H1 (cell line): ENCODE measurements at regions not wholly inside any gene's neighbourhood (a gene's known extent, or its start where the extent isn't known, plus 50 kb on each side); places are given as distances from the start of the nearest gene placed in this dataset.

Experiments
- NRF1 ChIP-seq: IDR thresholded peaks from 2 replicates; pipeline ENCODE4 v1.6.1; 2011; ENCODE audit warnings: mild to moderate bottlenecking, low read depth, low read length, improper control_type of control experiment
- RFX5 ChIP-seq: IDR thresholded peaks from 2 replicates; pipeline ENCODE4 v1.6.1; 2011; ENCODE audit warnings: low read depth, low read length, improper control_type of control experiment, borderline replicate concordance
- TCF12 ChIP-seq: IDR thresholded peaks from 2 replicates; pipeline ENCODE4 v1.6.1; 2011; ENCODE audit warnings: low read depth, mild to moderate bottlenecking, low read length
- TF ChIP-seq, protein P1 (sequence below): fragments of 300-600 bp; sonication (generic); IDR thresholded peaks from 2 replicates; pipeline ENCODE4 v1.7.1; 2012; ENCODE audit warnings: low read length, moderate library complexity, mild to moderate bottlenecking, inconsistent platforms; ENCODE audit not compliant: insufficient replicate concordance

DNA sequence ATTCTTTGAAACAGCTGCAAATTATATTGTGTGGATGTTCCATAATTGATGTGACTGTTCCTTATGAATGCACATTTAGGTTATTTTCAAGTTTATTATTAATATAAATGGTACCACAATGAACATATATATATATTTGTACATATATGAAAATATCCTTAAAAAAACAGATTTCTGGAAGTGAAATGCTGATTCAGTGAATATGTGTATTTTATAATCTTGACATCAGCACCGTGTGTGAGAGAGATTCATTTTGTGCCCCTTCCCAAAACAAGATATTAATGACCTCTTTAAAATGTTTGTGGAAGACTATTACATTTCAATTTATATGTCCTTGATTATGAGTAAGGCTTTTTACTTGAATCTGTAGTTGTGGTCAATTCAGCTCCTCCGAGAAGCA is 75.7 kb upstream of the PTPRT start (continued):
- TF ChIP-seq, protein P1, sequence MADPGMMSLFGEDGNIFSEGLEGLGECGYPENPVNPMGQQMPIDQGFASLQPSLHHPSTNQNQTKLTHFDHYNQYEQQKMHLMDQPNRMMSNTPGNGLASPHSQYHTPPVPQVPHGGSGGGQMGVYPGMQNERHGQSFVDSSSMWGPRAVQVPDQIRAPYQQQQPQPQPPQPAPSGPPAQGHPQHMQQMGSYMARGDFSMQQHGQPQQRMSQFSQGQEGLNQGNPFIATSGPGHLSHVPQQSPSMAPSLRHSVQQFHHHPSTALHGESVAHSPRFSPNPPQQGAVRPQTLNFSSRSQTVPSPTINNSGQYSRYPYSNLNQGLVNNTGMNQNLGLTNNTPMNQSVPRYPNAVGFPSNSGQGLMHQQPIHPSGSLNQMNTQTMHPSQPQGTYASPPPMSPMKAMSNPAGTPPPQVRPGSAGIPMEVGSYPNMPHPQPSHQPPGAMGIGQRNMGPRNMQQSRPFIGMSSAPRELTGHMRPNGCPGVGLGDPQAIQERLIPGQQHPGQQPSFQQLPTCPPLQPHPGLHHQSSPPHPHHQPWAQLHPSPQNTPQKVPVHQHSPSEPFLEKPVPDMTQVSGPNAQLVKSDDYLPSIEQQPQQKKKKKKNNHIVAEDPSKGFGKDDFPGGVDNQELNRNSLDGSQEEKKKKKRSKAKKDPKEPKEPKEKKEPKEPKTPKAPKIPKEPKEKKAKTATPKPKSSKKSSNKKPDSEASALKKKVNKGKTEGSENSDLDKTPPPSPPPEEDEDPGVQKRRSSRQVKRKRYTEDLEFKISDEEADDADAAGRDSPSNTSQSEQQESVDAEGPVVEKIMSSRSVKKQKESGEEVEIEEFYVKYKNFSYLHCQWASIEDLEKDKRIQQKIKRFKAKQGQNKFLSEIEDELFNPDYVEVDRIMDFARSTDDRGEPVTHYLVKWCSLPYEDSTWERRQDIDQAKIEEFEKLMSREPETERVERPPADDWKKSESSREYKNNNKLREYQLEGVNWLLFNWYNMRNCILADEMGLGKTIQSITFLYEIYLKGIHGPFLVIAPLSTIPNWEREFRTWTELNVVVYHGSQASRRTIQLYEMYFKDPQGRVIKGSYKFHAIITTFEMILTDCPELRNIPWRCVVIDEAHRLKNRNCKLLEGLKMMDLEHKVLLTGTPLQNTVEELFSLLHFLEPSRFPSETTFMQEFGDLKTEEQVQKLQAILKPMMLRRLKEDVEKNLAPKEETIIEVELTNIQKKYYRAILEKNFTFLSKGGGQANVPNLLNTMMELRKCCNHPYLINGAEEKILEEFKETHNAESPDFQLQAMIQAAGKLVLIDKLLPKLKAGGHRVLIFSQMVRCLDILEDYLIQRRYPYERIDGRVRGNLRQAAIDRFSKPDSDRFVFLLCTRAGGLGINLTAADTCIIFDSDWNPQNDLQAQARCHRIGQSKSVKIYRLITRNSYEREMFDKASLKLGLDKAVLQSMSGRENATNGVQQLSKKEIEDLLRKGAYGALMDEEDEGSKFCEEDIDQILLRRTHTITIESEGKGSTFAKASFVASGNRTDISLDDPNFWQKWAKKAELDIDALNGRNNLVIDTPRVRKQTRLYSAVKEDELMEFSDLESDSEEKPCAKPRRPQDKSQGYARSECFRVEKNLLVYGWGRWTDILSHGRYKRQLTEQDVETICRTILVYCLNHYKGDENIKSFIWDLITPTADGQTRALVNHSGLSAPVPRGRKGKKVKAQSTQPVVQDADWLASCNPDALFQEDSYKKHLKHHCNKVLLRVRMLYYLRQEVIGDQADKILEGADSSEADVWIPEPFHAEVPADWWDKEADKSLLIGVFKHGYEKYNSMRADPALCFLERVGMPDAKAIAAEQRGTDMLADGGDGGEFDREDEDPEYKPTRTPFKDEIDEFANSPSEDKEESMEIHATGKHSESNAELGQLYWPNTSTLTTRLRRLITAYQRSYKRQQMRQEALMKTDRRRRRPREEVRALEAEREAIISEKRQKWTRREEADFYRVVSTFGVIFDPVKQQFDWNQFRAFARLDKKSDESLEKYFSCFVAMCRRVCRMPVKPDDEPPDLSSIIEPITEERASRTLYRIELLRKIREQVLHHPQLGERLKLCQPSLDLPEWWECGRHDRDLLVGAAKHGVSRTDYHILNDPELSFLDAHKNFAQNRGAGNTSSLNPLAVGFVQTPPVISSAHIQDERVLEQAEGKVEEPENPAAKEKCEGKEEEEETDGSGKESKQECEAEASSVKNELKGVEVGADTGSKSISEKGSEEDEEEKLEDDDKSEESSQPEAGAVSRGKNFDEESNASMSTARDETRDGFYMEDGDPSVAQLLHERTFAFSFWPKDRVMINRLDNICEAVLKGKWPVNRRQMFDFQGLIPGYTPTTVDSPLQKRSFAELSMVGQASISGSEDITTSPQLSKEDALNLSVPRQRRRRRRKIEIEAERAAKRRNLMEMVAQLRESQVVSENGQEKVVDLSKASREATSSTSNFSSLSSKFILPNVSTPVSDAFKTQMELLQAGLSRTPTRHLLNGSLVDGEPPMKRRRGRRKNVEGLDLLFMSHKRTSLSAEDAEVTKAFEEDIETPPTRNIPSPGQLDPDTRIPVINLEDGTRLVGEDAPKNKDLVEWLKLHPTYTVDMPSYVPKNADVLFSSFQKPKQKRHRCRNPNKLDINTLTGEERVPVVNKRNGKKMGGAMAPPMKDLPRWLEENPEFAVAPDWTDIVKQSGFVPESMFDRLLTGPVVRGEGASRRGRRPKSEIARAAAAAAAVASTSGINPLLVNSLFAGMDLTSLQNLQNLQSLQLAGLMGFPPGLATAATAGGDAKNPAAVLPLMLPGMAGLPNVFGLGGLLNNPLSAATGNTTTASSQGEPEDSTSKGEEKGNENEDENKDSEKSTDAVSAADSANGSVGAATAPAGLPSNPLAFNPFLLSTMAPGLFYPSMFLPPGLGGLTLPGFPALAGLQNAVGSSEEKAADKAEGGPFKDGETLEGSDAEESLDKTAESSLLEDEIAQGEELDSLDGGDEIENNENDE: no peak
- TF ChIP-seq TCF12 (no peak), NRF1 (no peak), RFX5 (no peak)
